GM18511 (cell line): ENCODE measurements at regions not wholly inside any gene's neighbourhood (a gene's known extent, or its start where the extent isn't known, plus 50 kb on each side); places are given as distances from the start of the nearest gene placed in this dataset.
"Not testable (repeated sequence)": the region's sequence is repeated elsewhere in the genome, so short reads cannot be mapped to it uniquely, and the experiment has no call there.

Source experiments
- ATAC-seq: cut with Tn5 transposase; IDR thresholded peaks from one replicate; pipeline ENCODE4 v1.9.1; 2021; ENCODE audit warnings: mild to moderate bottlenecking, moderate library complexity; ENCODE audit not compliant: unreplicated experiment

DNA sequence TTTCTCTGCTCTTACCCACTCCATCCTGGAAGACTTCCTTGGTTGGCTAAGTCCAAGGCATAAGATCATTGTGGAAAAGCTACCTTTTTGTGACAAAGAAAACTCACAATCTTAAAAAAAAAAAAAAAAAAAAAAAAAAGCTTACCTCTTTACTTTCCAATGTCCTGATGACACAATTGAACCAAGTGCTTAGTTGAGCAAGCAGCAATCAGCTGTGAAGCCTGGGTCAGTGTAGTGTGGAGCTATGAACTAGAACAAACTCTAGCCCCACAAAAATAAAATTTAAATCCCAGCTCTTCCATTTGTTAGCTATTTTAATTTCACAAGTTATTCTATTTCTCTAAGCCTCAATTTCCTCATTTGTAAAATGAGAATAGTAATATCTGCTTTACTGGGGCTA lies 647.6 kb downstream of the LMO4 start:
- ATAC-seq: no peak

DNA sequence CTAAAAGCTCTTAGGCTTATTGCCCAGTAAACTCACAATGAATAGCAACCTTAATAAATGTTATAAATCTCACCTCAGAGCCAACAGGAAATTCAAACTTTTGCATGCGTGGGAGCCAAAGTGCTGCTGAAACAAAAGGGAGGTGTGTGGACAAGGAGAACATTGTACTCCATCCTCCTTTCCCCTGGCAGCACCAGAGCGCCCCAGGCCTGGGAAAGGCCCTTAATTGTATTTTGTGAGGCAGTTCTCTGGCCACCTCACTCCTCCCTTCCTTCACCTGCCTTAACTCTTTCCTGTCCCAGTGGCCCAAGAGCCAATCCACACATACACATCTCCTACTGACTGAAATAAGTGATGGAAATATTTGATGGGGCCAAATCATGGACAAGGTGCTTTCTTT lies 648.5 kb downstream of the LMO4 start:
- no peak for ATAC-seq

DNA sequence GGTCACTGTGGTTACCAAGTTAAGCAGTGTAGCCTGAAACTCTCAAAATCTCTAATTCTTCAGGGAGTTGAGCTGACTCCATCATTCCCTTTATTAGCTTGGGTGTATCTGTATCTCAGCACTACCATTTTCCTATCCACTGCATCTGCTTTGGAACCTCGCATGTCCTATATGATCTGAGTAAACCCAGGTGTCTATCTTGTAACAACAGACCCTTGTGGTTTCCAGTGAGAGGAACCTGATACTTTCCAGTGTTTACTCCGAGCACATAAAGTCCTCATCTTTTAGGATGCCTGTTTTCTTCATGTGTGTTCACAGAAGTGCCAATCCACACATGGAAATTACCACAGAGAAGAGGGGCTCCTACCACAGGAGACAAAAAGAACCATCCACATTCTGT lies 650.4 kb downstream of the LMO4 start:
- no peak for ATAC-seq

DNA sequence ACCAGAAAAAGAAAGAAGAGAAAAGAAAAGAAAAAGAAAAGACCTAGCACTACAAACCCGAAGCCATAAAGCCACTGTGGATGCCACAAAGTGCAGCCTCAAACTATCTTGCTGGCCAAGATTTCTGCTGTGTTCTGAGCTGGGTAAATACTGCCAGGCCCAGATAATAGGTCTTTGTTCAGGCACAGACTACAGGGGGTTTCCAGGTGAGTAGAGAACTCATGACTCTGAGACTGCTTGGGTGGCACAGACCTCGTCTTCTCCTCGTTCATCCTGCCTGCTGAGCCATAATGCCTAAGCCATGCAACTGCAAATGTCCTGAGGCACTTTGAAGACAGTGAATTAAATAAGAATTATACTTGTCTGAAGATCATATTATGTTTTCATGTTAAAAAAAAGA lies 651.8 kb downstream of the LMO4 start:
- peak; percentile 66 for ATAC-seq

DNA sequence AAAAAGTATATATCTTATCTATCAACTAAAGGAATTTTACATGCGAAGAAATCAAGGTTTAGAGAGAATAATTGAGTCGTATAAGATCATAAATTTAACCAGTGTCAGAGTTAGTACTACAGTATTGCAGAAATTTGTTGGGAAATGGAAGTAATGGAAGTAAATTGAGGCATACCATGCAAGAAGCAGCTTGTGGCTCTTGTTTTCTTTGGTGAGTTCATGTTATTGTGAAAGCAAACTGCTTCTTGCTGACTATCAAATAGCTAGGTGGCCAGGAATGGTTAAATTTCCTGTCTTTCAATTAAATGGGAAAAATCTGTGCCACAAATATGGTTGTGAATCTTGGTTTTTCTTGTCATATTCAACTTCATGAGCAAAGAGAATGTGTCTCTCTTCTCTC lies 652.7 kb downstream of the LMO4 start:
- no peak for ATAC-seq

DNA sequence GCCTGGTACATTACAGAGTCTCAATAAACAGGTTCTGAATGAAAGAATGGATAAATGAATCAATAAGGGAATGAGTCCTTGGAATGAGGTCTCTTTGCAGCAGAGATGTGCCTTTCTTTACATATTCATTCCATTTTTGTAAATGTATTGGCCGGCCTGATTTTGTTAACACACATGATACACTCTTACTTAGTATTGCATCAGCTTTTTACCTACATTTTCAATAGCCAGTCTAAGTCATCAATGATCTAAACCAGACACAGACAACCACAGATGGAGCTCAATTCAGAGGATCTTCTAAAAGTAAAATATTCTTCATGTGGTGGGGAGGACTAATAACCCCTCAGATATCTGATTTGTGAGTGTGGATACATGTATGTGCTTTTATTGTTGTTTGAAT lies 653.1 kb downstream of the LMO4 start:
- no peak for ATAC-seq

DNA sequence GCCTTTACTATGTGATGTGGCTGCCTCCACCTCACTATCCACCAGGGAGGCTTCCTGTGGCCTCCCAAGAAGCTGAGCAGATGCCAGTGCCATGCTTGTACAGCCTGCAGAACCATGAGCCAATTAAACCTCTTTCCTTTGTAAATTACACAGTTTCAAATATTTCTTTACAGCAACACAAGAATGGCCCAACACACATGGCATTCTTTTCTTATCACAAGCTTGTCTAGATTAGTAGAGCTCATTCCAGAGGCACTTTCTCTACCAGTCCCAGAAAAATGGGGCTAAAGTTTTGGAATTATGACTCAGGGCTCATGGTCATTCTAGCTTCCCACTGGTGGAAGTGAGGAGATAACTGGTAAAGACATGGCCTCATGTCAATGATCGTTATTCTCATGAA lies 655.2 kb downstream of the LMO4 start:
- ATAC-seq: no peak

DNA sequence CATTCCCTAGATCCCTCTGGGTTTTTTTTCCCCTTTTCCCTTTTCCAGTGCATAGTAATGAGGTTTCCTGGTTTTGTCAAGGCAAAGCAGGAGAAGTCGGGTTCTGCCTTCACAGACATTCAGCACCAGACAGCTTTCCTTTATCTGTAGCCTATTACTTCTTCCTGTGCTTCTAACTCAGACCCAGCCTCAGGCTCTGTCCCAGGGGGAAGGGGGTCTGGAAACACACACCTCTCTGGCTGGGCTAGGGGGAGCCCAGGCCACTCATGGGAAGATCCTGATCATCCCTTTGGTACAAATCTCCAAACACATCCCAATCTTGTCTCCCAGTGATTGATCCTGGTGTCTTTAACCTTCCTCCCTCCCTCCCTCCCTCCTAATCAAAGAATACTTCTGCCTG lies 656.4 kb downstream of the LMO4 start:
- no peak for ATAC-seq

DNA sequence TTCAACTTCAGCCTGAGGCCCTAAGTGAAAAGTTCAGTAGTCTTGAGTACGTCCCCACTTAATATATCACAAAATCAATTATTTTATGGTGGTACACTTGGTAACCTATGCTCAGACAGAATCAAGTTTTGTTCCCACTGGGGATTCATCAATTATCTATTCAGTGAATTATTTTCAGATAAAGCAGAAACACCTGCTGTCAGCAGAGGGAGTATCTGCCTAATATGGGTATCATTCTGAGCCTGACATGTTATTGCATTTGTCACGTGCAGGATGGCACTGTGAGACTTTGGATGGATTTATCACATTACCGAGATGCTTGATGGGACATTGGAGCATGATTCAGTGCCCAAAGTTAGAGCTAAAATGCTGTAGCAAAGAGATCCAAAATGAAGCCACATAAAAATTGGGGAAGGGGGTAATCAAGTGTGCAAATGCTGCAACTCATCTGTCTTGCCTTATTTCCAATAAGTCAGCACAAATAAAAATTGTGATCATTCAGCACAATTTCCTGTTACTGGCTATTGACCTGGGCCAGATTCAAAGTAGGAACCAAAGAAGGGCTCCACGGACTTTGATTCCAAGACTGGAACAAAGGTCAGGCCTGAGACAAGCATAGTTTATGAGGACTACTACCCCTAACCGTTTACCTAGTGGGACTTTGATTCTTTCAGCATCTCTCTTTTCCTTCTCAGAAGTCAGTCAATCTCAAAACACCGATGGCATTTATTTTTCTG lies 657.6 kb downstream of the LMO4 start:
- no peak for ATAC-seq

DNA sequence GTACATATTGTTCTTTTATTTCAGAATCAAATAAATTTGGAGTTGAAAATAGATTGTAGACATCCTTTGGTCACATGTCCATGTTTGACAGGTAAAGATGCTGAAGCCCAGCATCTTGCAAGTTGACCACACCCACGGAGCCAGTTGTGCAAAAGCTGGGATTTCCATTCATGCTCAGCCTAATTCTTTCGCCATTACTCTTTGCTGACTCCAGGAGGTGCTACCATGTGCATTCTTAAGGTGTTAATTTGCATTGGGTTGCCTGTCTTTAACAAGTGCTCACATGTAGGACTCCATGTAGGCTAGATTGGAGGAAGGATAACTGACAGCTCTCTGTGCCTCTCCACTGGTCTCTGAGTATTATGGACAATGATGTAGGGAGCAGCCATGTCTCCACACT lies 660.7 kb downstream of the LMO4 start:
- ATAC-seq: no peak

DNA sequence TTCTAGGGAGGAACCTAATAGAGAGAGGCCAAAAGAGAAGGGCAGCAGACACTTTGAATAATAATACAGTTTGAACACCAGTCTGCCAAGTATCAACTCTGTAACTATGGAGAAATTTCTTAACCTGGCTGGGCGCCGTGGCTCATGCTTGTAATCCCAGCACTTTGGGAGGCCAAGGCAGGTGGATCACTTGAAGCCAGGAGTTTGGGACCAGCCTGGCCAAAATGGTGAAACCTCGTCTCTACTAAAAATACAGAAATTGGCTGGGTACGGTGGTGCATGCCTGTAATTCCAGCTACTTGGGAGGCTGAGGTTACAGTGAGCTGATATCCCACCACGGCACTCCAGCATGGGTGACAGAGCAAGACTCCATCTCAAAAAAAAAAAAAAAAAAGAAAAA lies 663.9 kb downstream of the LMO4 start:
- not testable (repeated sequence) for ATAC-seq

DNA sequence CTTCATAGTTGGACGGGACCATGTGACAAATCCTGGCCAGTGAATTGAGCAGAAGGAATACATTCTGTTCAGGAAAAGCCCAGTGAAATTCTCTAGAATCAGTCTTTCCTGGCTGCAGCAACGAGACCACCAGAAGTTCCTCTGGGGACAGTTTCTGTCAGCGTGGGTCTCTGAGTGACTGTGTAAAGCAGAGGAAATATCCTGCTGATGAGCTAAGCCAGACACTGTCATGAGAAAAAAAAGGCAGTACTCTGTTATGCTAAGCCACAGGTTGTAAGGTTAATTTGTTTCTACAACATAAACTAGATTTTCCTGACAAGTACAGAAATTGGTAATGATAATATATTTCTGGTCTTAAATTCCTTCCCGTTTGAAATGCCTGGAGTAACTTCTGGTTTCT lies 664.4 kb downstream of the LMO4 start:
- ATAC-seq: no peak

DNA sequence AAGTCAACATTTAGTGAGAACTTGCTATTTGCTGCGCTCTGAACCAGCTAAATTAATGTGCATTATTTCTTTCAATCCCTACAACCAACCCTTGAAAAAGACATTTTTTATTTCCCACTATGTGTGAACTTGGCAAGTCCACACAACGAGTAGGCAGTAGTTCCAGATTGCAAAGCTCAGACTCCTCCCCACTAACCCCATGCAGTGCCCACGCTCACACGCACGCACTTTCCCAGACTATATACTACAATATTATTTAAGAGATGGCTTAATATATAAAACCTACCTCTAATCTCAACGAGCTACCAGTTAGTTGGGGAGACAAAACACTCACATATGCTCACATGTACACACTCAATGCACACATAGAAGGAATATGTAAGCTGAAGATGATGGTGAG lies 671.2 kb downstream of the LMO4 start:
- ATAC-seq: no peak

DNA sequence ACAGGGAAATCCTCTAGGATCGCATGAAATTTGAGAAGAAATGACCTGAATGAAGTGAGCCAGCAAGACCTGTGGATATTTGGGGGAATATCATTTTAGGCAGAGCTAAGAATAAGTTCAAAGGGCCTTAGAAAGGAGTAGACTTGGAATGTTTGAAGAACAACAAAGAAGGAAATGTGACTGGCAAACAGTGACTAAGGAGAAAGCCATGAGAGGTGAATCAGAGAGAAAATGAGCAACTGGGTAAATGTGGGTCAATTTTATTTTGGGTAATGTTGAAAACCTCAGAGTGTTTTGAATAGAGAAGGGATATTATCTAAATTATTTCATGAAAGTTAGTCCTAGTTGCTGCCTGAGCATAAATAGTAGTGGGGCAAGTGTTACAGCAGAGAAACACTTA lies 672.8 kb downstream of the LMO4 start:
- no peak for ATAC-seq

DNA sequence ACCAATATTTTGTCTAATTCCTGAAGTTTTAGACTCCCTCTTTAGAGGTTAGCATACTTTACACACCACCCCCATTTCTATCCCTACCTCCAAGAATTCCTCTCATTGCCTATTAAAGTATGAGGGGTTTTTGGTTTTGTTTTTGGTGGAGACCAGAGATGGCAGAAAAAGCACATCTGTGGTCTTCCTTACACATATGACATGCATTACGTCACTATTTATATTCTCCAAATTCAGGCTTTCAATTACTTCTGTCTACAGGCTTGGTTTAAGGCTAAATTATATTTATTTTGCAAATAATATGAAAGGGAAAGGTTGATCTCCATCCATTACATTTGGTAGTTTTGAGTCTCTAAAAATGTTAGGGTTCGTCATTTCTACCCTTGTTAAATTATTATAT lies 674.6 kb downstream of the LMO4 start:
- ATAC-seq: no peak

DNA sequence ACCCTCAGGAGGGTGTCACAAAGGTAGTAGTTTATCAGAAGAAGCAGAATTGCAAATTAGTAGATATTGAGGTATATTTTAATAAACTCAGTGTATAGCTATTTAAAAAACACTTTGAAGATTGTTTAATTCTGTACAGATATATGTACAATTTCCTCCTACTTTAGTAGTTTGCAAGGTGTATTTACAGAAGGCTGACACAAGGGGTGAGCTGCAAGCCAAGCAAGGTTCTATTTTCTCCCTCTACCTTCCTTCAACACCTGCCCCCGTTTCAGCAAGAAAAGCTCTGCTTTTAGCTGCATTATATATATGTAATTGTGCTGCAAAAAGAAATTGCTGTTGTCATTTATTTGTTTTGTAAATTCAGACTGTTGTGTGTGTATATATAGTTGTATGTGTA lies 674.2 kb upstream of the PKN2 start:
- ATAC-seq: no peak

DNA sequence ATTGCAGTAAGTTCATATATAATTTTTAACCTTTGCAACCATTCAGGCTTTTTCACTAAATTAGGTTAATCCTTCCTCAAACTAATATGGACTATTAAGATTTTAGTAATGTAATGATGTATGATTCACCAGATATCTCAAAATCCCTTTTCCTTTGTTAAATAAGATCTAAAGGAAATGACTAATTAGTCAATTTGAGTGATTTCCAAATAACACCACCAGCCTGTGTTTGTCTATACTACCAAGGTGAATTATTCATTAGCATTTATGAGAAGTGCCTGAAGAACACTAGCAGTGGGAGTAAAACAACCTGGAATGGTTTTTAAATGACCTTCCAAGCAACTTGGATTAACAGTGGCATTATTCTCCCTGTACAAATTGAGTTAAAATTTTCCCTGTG lies 670.6 kb upstream of the PKN2 start:
- no peak for ATAC-seq

DNA sequence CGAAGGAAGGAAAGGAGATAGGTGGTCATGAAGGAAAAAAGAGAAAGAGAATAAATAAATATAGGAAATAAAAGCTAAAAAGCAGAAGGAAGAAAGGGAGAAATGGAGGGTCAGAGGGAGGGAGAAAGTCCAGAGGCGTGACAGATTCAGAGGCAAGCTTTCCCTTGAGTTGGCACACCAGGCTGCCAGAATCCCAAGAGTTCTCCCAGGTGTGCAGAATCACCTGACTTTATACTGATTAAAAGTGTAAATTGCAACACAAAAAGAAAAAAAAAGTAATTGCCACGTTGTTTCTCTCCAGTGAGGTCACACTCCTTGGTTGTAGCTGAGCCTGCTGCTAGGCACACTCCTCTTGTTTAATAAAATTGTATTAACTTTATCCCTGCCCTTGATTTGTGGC lies 669.9 kb upstream of the PKN2 start:
- ATAC-seq: no peak

DNA sequence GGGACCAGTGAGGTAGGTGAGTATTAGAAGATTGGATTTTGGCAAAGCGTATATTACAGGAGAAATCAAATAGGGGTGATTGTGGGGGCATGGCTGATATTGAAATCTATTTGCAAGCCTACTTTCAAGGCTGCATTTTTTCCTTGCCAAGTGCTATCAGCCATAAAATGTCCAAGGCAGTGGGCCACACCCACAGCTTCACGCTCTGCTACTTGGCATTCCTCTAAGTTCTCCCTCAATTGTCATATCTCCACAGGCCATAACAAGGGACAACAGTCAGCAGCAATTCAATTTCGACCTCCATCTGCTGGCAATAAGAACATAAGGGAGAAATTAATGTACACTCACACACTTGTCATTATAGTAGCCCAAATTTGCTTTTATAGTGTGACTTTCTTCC lies 667.1 kb upstream of the PKN2 start:
- ATAC-seq: no peak

DNA sequence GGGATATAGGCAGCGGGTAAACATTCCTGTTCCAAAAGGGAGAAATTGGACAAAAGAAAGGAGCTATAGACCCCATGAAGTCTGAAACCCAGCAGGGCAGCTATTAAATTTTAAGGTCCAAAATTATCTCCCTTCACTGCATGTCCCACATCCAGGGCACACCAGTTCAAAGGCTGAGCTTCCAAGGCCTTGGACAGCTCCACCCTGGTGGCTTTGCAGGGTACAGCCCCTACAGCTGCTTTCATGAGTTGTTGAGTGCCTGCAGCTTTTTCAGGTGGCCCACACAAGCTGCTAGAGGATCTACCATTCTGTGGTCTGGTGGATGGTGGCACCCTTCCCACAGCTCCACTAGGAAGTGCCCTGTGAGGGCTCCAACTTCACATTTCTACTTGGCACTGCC lies 662.5 kb upstream of the PKN2 start:
- ATAC-seq: no peak

DNA sequence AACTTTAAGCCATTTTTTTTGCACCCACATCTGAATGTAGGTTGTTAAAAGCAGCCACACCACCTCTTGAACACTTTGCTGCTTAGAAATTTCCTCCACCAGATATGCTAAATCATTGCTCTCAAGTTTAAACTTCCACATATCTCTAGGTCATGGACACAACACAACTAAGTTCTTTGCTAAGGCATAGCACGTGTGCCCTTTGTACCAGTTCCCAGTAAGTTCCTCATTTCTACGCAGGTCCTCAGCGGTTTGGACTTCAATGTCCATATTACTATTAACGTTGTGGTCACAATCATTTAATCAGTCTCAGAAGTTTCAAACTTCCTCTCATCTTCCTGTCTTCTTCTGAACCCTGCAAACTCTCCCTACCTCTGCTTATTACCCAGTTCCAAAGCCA lies 661.6 kb upstream of the PKN2 start:
- ATAC-seq: no peak

DNA sequence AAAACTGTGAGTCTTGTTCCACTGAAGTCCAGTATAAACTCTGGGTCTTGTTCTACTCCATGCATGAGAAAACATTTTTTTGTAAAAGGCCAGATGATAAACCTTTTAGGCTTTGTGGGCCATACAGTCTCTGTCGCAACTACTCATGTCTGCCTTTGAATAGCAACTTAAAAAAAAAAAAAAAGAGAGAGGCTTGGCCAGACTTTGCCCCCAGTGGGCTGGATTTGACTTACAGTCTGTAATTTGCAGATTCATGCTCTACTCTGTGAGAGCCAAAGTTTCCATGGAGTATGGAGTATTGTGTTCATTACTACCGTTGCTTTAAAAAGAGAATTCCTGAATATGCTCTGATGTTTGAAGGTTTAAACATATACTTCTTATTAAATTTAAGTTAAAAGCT lies 654.9 kb upstream of the PKN2 start:
- ATAC-seq: no peak

DNA sequence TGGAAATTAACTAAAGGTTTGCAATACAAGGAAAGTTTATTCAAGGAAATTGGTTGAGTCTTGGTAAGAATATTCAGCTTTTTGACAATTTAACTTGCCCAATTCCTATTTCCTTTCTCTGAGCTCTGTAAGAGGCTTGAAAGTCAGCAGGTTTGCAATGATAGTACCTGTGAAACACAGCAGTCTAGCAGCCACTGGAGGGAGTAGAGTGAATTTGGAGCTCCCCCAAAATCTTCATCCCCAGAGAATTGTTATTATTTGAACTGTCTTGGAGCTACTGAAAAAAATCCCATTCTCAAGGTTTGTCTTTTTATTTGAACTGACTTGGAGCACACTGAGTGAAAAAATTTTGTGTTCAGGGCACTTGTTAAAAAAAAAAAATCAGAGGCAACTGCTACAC lies 654.2 kb upstream of the PKN2 start:
- ATAC-seq: no peak

DNA sequence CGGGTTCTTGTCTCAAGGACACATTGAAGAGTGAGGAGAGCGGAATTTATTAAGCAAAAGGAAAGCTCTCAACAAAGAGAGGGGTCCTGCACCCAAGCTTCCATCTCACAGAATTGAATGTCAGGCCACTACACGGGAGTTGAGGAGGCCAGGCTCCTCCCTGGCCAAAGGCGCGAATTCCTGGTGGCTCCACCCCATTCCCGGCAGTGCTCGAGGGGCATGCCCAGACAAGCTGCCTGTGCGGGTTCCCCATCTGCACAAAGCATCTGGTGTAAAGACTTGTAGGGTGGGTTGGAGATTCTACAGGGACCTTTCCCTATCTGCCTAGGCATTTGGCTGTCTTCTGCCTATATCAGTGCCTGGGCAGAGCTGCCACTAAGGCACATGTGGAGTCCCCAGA lies 648.5 kb upstream of the PKN2 start:
- ATAC-seq: no peak
